ENCODE measurements at regions not wholly inside any gene's neighbourhood (a gene's known extent, or its start where the extent isn't known, plus 50 kb on each side); places are given as distances from the start of the nearest gene placed in this dataset.

- no peak overlapping the region for H3K27ac ChIP-seq (ENCODE audit: low read length)
- H3K79me2 ChIP-seq (ENCODE audit: insufficient read depth, low read length): no peaks in the 10 kb centered on the region
- H3K4me1 ChIP-seq (ENCODE audit: insufficient read depth, low read length): no peaks in the 10 kb centered on the region
- H3K9me3 ChIP-seq (ENCODE audit: insufficient read depth, low read length, severe bottlenecking): no peaks in the 10 kb centered on the region
- no peaks in the 10 kb centered on the region for H3K36me3 ChIP-seq (ENCODE audit: insufficient read depth, low read length)
- H3K4me3 ChIP-seq (ENCODE audit: low read depth in 1 of 2, low read length in 2 of 2): no peak overlapping the region
- no peak overlapping the region for H2AFZ ChIP-seq (ENCODE audit: low read depth, low read length)
- H3K9ac ChIP-seq (ENCODE audit: low read depth, low read length): no peak overlapping the region
- no peak for DNase-seq
- no peaks in the 10 kb centered on the region for H3K27me3 ChIP-seq (ENCODE audit: insufficient read depth, low read length, poor library complexity)
- TF ChIP-seq CTCF (IDR thresholded peaks at IDR 0.05; ENCODE audit: borderline replicate concordance, extremely low read depth, low read length, poor library complexity, severe bottlenecking) (no peak), EZH2 (IDR thresholded peaks at IDR 0.05; ENCODE audit: borderline replicate concordance, low read depth, low read length, severe bottlenecking) (no peak)
- no peak for ATAC-seq (ENCODE audit: insufficient read depth, low read depth)
- H4K20me1 ChIP-seq (ENCODE audit: insufficient read depth, low read length): no peaks in the 10 kb centered on the region
- no peak overlapping the region for H3K4me2 ChIP-seq (ENCODE audit: insufficient read depth, low read length)
Observed at GRCh38 chr3:176755977-176756376, 441.3 kb downstream of the TBL1XR1 start.

DNA sequence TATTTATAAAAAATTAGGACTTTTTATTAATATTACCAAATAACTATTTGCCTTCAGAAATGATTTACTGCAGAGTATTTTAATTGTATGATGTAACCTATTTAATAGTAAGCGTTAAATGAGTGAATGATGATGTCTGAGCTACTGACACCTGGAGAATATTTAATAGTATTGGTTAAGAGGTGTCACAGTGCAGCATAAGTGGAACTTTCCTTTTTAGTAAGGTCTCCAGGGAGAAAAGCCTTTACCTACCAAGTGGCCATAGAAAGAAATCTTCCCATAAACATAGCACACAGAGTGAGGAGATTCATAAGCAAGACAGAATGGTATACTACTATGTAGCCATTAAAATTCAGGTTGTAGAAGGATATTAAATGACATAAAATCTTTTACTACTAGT is 441.7 kb downstream of the TBL1XR1 start:
- Histone ChIP-seq H3K36me3 (ENCODE audit: insufficient read depth, low read length) (no peaks in the 10 kb centered on the region), H3K27ac (ENCODE audit: low read length) (no peak overlapping the region), H3K9ac (ENCODE audit: low read depth, low read length) (no peak overlapping the region), H3K27me3 (ENCODE audit: insufficient read depth, low read length, poor library complexity) (no peaks in the 10 kb centered on the region), H3K4me3 (ENCODE audit: low read depth in 1 of 2, low read length in 2 of 2) (no peak overlapping the region), H3K9me3 (ENCODE audit: insufficient read depth, low read length, severe bottlenecking) (no peaks in the 10 kb centered on the region), H3K4me1 (ENCODE audit: insufficient read depth, low read length) (no peaks in the 10 kb centered on the region), H3K79me2 (ENCODE audit: insufficient read depth, low read length) (no peaks in the 10 kb centered on the region), H3K4me2 (ENCODE audit: insufficient read depth, low read length) (no peak overlapping the region), H4K20me1 (ENCODE audit: insufficient read depth, low read length) (no peaks in the 10 kb centered on the region), H2AFZ (ENCODE audit: low read depth, low read length) (no peak overlapping the region)
- DNase-seq (no peak), ATAC-seq (ENCODE audit: insufficient read depth, low read depth) (no peak)
- TF ChIP-seq EZH2 (IDR thresholded peaks at IDR 0.05; ENCODE audit: borderline replicate concordance, low read depth, low read length, severe bottlenecking) (no peak), CTCF (IDR thresholded peaks at IDR 0.05; ENCODE audit: borderline replicate concordance, extremely low read depth, low read length, poor library complexity, severe bottlenecking) (no peak)

- H2AFZ ChIP-seq (ENCODE audit: low read depth, low read length): no peak overlapping the region
- ATAC-seq (ENCODE audit: insufficient read depth, low read depth): no peak
Observed at GRCh38 chr3:176741664-176742047, 455.6 kb downstream of the TBL1XR1 start.

More at GRCh38 chr3:176741664-176742047, 455.6 kb downstream of the TBL1XR1 start:
- TF ChIP-seq CTCF (IDR thresholded peaks at IDR 0.05; ENCODE audit: borderline replicate concordance, extremely low read depth, low read length, poor library complexity, severe bottlenecking) (no peak), EZH2 (IDR thresholded peaks at IDR 0.05; ENCODE audit: borderline replicate concordance, low read depth, low read length, severe bottlenecking) (no peak)
- DNase-seq: no peak
- Histone ChIP-seq H3K9ac (ENCODE audit: low read depth, low read length) (no peak overlapping the region), H3K4me3 (ENCODE audit: low read depth in 1 of 2, low read length in 2 of 2) (no peak overlapping the region), H3K27me3 (ENCODE audit: insufficient read depth, low read length, poor library complexity) (no peaks in the 10 kb centered on the region), H3K4me2 (ENCODE audit: insufficient read depth, low read length) (no peak overlapping the region), H3K79me2 (ENCODE audit: insufficient read depth, low read length) (no peaks in the 10 kb centered on the region), H3K9me3 (ENCODE audit: insufficient read depth, low read length, severe bottlenecking) (no peaks in the 10 kb centered on the region), H3K36me3 (ENCODE audit: insufficient read depth, low read length) (no peaks in the 10 kb centered on the region), H3K4me1 (ENCODE audit: insufficient read depth, low read length) (no peaks in the 10 kb centered on the region), H4K20me1 (ENCODE audit: insufficient read depth, low read length) (no peaks in the 10 kb centered on the region), H3K27ac (ENCODE audit: low read length) (no peak overlapping the region)
